ENCODE measurements at regions not wholly inside any gene's neighbourhood (a gene's known extent, or its start where the extent isn't known, plus 50 kb on each side); places are given as distances from the start of the nearest gene placed in this dataset.

DNA sequence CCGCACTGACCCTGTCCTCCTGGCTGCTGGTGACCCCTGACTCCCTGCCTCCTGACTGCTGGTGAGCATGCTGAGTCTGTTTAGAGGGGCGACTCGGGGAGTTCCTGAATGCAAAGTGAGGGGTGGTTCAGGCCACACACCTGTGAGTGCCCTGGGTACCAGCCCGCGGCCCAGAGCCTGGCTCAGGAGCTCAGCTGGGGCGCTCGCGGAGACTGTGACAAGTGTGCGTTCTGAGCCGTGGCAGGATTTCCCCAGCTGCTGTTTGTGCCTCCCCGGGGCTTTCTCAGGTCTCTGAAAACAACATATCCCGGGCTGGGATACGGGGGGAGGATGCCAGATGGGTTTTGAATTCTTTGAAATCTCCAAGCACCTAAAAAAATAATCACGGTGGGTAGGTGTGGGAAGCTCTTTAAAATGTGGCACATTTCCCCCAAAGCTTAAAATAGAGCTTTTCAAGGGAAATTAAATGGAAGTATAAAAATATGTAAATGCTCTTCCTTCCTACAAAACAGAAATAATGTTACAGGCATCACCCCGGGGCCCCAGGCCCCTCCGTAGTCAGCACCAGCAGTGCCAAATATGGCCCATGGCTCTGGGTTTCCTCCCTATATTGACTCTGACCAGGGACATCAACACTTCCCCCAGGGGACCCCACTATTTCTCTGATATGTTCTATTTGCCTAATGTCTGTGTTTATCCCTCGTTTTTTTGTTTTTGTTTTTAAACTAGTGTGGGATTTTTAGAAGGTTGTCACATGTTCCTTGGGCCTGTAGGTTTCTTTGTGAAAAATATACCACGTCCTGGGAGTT lies 49.9 kb upstream of the TAGAP start:
- H3K4me3 ChIP-seq (ENCODE audit: low read depth, low read length), result no peak overlapping the region
- DNase-seq (ENCODE audit: low read depth), result no peak
- TF ChIP-seq, protein P1, sequence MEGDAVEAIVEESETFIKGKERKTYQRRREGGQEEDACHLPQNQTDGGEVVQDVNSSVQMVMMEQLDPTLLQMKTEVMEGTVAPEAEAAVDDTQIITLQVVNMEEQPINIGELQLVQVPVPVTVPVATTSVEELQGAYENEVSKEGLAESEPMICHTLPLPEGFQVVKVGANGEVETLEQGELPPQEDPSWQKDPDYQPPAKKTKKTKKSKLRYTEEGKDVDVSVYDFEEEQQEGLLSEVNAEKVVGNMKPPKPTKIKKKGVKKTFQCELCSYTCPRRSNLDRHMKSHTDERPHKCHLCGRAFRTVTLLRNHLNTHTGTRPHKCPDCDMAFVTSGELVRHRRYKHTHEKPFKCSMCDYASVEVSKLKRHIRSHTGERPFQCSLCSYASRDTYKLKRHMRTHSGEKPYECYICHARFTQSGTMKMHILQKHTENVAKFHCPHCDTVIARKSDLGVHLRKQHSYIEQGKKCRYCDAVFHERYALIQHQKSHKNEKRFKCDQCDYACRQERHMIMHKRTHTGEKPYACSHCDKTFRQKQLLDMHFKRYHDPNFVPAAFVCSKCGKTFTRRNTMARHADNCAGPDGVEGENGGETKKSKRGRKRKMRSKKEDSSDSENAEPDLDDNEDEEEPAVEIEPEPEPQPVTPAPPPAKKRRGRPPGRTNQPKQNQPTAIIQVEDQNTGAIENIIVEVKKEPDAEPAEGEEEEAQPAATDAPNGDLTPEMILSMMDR (IDR thresholded peaks at IDR 0.05; ENCODE audit: low read depth, low read length, missing control alignments), result no peak
- in situ Hi-C loops (cut with HindIII; ENCODE audit: low sequenced_read_pairs), result no loop called here
